ENCODE measurements at regions not wholly inside any gene's neighbourhood (a gene's known extent, or its start where the extent isn't known, plus 50 kb on each side); places are given as distances from the start of the nearest gene placed in this dataset.

- Histone ChIP-seq H3K4me3 (ENCODE audit: low read length) (no peak overlapping the region), H3F3A (ENCODE audit: low read length, unreplicated experiment) (no peaks in the 10 kb centered on the region), H3K27ac (ENCODE audit: low read length) (peak overlapping the region; percentile 51), H3K9ac (ENCODE audit: low read length) (no peak overlapping the region), H4K20me1 (ENCODE audit: low read length) (no peaks in the 10 kb centered on the region), H3K27me3 (ENCODE audit: low read length) (no peaks in the 10 kb centered on the region), H2AFZ (ENCODE audit: low read length) (no peak overlapping the region), H3K79me2 (ENCODE audit: low read length) (no peaks in the 10 kb centered on the region), H3K4me2 (ENCODE audit: low read length) (no peak overlapping the region), H3K4me1 (ENCODE audit: insufficient read depth, low read length) (peaks cover 10% of the 10 kb centered on the region; the same call in 1 of the 2 replicates), H3K36me3 (ENCODE audit: low read depth, low read length) (no peaks in the 10 kb centered on the region), H3K9me2 (replicated peaks; ENCODE audit: low read length) (no peaks in the 10 kb centered on the region), H3K9me3 (ENCODE audit: low read length) (no peaks in the 10 kb centered on the region)
- intact Hi-C loops (cut with micrococcal nuclease) = loop anchor here (5.0 kb wide), 1 partner anchor 181 kb away; no protein-coding TSS in a partner anchor
- DNase-seq (no peak), ATAC-seq (no peak)
- POLR2A ChIA-PET (ENCODE audit: unreplicated experiment) = no interaction called here
- TF ChIP-seq CTCF (conservative IDR thresholded peaks at IDR 0.05; ENCODE audit: low read depth, low read length) (no peak), EZH2phosphoT487 (IDR thresholded peaks at IDR 0.05; ENCODE audit: borderline replicate concordance, low read length) (no peak), EZH2 (IDR thresholded peaks at IDR 0.05; ENCODE audit: low read length, unreplicated experiment) (no peak)
- BruUV-seq (replicated peaks) = no TSS peak
- CTCF ChIA-PET = no interaction called here
Measured at GRCh38 chr10:23521735-23522134, 82.9 kb downstream of the OTUD1 start.

- Histone ChIP-seq H3F3A (ENCODE audit: low read length, unreplicated experiment) (no peaks in the 10 kb centered on the region), H3K4me3 (ENCODE audit: low read length) (no peak overlapping the region), H3K4me1 (ENCODE audit: insufficient read depth, low read length) (peaks cover 10% of the 10 kb centered on the region; the same call in 1 of the 2 replicates), H2AFZ (ENCODE audit: low read length) (no peak overlapping the region), H3K36me3 (ENCODE audit: low read depth, low read length) (no peaks in the 10 kb centered on the region), H4K20me1 (ENCODE audit: low read length) (no peaks in the 10 kb centered on the region), H3K79me2 (ENCODE audit: low read length) (no peaks in the 10 kb centered on the region), H3K4me2 (ENCODE audit: low read length) (no peak overlapping the region), H3K9ac (ENCODE audit: low read length) (no peak overlapping the region), H3K27me3 (ENCODE audit: low read length) (no peaks in the 10 kb centered on the region), H3K27ac (ENCODE audit: low read length) (peak overlapping the region; percentile 51), H3K9me2 (replicated peaks; ENCODE audit: low read length) (no peaks in the 10 kb centered on the region), H3K9me3 (ENCODE audit: low read length) (no peaks in the 10 kb centered on the region)
- intact Hi-C loops (cut with micrococcal nuclease) = loop anchor here (5.0 kb wide), 1 partner anchor 180 kb away; no protein-coding TSS in a partner anchor
- BruUV-seq (replicated peaks) = no TSS peak
- POLR2A ChIA-PET (ENCODE audit: unreplicated experiment) = no interaction called here
- TF ChIP-seq EZH2phosphoT487 (IDR thresholded peaks at IDR 0.05; ENCODE audit: borderline replicate concordance, low read length) (no peak), EZH2 (IDR thresholded peaks at IDR 0.05; ENCODE audit: low read length, unreplicated experiment) (no peak), CTCF (conservative IDR thresholded peaks at IDR 0.05; ENCODE audit: low read depth, low read length) (no peak)
- CTCF ChIA-PET = no interaction called here
- ATAC-seq (no peak), DNase-seq (peak; percentile 70)
Measured at GRCh38 chr10:23522345-23522744, 83.5 kb downstream of the OTUD1 start.

GRCh38 chr10:23523251-23523650, 84.4 kb downstream of the OTUD1 start:
- Histone ChIP-seq H3K9me2 (replicated peaks; ENCODE audit: low read length) (no peaks in the 10 kb centered on the region), H3K27ac (ENCODE audit: low read length) (no peak overlapping the region), H3K4me3 (ENCODE audit: low read length) (no peak overlapping the region), H3K9ac (ENCODE audit: low read length) (no peak overlapping the region), H4K20me1 (ENCODE audit: low read length) (no peaks in the 10 kb centered on the region), H3K27me3 (ENCODE audit: low read length) (no peaks in the 10 kb centered on the region), H3K36me3 (ENCODE audit: low read depth, low read length) (no peaks in the 10 kb centered on the region), H3K4me2 (ENCODE audit: low read length) (no peak overlapping the region), H3K79me2 (ENCODE audit: low read length) (no peaks in the 10 kb centered on the region), H3K4me1 (ENCODE audit: insufficient read depth, low read length) (peaks cover 10% of the 10 kb centered on the region; the same call in 1 of the 2 replicates), H3F3A (ENCODE audit: low read length, unreplicated experiment) (no peaks in the 10 kb centered on the region), H2AFZ (ENCODE audit: low read length) (no peak overlapping the region), H3K9me3 (ENCODE audit: low read length) (no peaks in the 10 kb centered on the region)
- intact Hi-C loops (cut with micrococcal nuclease) = loop anchor here (5.0 kb wide), 1 partner anchor 179 kb away; no protein-coding TSS in a partner anchor
- no peak for ATAC-seq
- no TSS peak for BruUV-seq (replicated peaks)
- no peak for DNase-seq
- CTCF ChIA-PET = no interaction called here
- TF ChIP-seq EZH2 (IDR thresholded peaks at IDR 0.05; ENCODE audit: low read length, unreplicated experiment) = no peak
- TF ChIP-seq CTCF (conservative IDR thresholded peaks at IDR 0.05; ENCODE audit: low read depth, low read length) = peak; percentile 17; the same call in 1 of the 2 replicates
- POLR2A ChIA-PET (ENCODE audit: unreplicated experiment) = no interaction called here
